Gastrocnemius medialis (tissue), 4 donors: ENCODE measurements at regions not wholly inside any gene's neighbourhood (a gene's known extent, or its start where the extent isn't known, plus 50 kb on each side); places are given as distances from the start of the nearest gene placed in this dataset.

Experiments
- ATAC-seq, 2 donors: fragments of 150-250 bp; one replicate each; pipeline ENCODE4 v1.9.1; 2016
- DNase-seq, 2 donors: peaks; one replicate each; pipeline ENCODE4 v3.0.0-alpha.2; 2019
- H3K27ac ChIP-seq, 4 donors: fragments of 200-600 bp; sonication (generic); 1 replicate in 1 of 4; 2 replicates in 3 of 4; pipeline ENCODE4 v1.5.1; 2016 to 2018; ENCODE audit warnings: mild to moderate bottlenecking in 2 of 4, moderate library complexity in 1 of 4
- H3K27me3 ChIP-seq, 3 donors: fragments of 200-600 bp; sonication (generic) in 2 of 3; 1 replicate in 1 of 3; 2 replicates in 2 of 3; pipeline versions ENCODE4 v1.5.1 to v1.6.0; 2016 to 2019; ENCODE audit warnings: mild to moderate bottlenecking in 1 of 3, moderate library complexity in 1 of 3
- H3K36me3 ChIP-seq, 2 donors: fragments of 200-600 bp; sonication (generic) in 1 of 2; one replicate each; pipeline ENCODE4 v1.5.1; 2017 to 2018
- H3K4me1 ChIP-seq, 2 donors: fragments of 200-600 bp; sonication (generic) in 1 of 2; one replicate each; pipeline ENCODE4 v1.5.1; 2016 to 2017; ENCODE audit warnings: mild to moderate bottlenecking in 2 of 2
- H3K4me3 ChIP-seq, 4 donors: fragments of 200-600 bp; sonication (generic) in 3 of 4; 1 replicate in 1 of 4; 2 replicates in 3 of 4; pipeline ENCODE4 v1.5.1; 2016 to 2019; ENCODE audit warnings: mild to moderate bottlenecking in 2 of 4
- H3K9me3 ChIP-seq, 3 donors: fragments of 200-600 bp; sonication (generic) in 2 of 3; 1 replicate in 1 of 3; 2 replicates in 2 of 3; pipeline ENCODE4 v1.5.1; 2016 to 2019
- POLR2A ChIP-seq, 2 donors: fragments of 450-650 bp; IDR thresholded peaks; one replicate each; pipeline ENCODE4 v1.6.1; 2017; ENCODE audit warnings: antibody characterized with exemption in 2 of 2, mild to moderate bottlenecking in 2 of 2, moderate library complexity in 2 of 2
- in situ Hi-C, 4 donors: fragments of 200-750 bp; cut with MboI; loops; one replicate each; pipeline versions ENCODE4 v1.15.0 to v1.8.0; 2017; ENCODE audit warnings: low sequenced_read_pairs in 4 of 4
- intact Hi-C: fragments of 100-400 bp; cut with DNase I; formaldehyde crosslinking; loops from one replicate; pipeline ENCODE4 v1.15.1; 2023; ENCODE audit warnings: low total_unique reads
- TF ChIP-seq, protein P1 (sequence below), 5 experiments: fragments of 450-650 bp in 3 of 5; fragments of 200-600 bp in 2 of 5; sonication (generic) in 2 of 5; IDR thresholded peaks in 4 of 5; conservative IDR thresholded peaks in 1 of 5; 1 replicate in 4 of 5; 2 replicates in 1 of 5; pipeline ENCODE4 v1.5.1; 2016 to 2019; ENCODE audit warnings: antibody characterized with exemption in 5 of 5, mild to moderate bottlenecking in 3 of 5, moderate library complexity in 3 of 5

DNA sequence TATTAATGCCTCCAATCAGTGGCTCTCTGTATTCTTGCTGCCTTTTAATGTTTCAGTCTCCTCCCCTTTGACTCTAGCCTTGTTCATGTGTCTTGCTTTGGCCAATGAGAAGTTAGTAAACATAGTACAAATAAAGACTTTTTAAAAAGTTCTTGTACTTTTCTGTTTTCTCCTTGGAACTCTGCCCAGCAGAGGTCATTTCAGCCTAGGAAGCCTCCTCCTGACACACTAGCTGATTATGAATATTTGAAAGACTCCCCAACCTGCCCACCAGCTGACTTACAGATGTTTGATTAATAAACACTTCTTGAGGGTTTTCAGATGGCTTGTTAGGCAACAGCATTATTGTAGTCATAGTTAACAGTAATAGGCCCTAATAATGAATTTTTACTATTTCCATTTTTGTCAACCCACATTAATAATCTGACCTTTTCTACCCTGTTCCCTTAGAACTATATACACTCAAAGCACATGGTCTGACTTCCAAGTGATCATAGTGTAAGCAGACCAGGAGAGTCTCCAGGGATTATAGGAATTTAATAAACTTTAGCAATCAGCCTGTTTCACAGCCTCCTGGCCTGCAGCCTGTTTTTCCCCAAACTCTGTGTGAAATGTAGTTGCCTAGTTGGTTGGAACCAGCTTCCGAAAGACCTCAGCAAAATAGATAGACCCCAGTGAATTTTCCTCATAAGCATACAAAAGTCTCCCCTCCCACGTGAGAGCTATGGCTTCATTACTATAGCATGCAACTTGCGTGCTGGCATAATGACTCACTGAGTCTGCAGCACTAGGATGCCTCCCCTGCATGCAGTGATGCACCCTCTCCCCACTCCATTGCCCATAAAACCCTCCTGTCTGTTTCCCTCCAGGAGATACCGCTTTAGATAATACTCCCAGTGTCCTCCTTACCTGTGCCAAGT, 670.7 kb upstream of the ZNF804A start:
- no peak overlapping the region for H3K4me3 ChIP-seq
- in situ Hi-C loops = no loop called here
- H3K27ac ChIP-seq = no peak overlapping the region
- H3K4me1 ChIP-seq = no peaks in the 10 kb centered on the region
- no peak for ATAC-seq
- intact Hi-C loops = no loop called here
- no peaks in the 10 kb centered on the region for H3K36me3 ChIP-seq
- no peak for DNase-seq
- no peaks in the 10 kb centered on the region for H3K9me3 ChIP-seq
- TF ChIP-seq POLR2A (IDR thresholded peaks at IDR 0.05) = no peak
- TF ChIP-seq, protein P1, sequence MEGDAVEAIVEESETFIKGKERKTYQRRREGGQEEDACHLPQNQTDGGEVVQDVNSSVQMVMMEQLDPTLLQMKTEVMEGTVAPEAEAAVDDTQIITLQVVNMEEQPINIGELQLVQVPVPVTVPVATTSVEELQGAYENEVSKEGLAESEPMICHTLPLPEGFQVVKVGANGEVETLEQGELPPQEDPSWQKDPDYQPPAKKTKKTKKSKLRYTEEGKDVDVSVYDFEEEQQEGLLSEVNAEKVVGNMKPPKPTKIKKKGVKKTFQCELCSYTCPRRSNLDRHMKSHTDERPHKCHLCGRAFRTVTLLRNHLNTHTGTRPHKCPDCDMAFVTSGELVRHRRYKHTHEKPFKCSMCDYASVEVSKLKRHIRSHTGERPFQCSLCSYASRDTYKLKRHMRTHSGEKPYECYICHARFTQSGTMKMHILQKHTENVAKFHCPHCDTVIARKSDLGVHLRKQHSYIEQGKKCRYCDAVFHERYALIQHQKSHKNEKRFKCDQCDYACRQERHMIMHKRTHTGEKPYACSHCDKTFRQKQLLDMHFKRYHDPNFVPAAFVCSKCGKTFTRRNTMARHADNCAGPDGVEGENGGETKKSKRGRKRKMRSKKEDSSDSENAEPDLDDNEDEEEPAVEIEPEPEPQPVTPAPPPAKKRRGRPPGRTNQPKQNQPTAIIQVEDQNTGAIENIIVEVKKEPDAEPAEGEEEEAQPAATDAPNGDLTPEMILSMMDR (IDR thresholded peaks at IDR 0.05 in 4 of 5, conservative IDR thresholded peaks at IDR 0.05 in 1 of 5) = no peak
- H3K27me3 ChIP-seq = no peaks in the 10 kb centered on the region

DNA sequence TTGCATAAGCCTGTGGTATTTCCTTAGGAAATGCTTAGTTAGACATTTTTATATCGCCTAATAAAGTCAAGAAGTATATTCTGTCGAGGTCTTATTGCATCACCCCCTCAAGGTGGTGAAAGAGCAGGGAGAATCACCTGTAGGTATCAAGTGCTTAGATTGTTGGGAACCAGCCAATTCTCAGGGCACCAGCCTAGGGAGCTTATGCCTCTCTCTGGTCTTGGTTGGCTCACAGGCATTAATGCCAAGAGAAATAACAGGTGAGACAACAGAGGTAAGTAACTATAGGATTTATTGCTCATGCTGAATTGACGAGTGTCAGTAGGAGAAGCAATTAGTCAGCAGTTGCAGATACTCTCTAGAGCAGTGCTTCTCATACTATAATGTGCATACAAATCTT, 663.3 kb upstream of the ZNF804A start:
- DNase-seq = no peak
- H3K4me1 ChIP-seq = no peaks in the 10 kb centered on the region
- no peaks in the 10 kb centered on the region for H3K9me3 ChIP-seq
- intact Hi-C loops (no loop called here), in situ Hi-C loops (no loop called here)
- no peaks in the 10 kb centered on the region for H3K27me3 ChIP-seq
- no peak for ATAC-seq
- no peaks in the 10 kb centered on the region for H3K36me3 ChIP-seq
- H3K4me3 ChIP-seq = no peak overlapping the region
- TF ChIP-seq, protein P1 (IDR thresholded peaks at IDR 0.05 in 4 of 5, conservative IDR thresholded peaks at IDR 0.05 in 1 of 5) = no peak
- no peak for TF ChIP-seq POLR2A (IDR thresholded peaks at IDR 0.05)
- H3K27ac ChIP-seq = no peak overlapping the region

GRCh38 chr2:183937220-183937619, 661.1 kb upstream of the ZNF804A start:
- H3K27me3 ChIP-seq = no peaks in the 10 kb centered on the region

DNA sequence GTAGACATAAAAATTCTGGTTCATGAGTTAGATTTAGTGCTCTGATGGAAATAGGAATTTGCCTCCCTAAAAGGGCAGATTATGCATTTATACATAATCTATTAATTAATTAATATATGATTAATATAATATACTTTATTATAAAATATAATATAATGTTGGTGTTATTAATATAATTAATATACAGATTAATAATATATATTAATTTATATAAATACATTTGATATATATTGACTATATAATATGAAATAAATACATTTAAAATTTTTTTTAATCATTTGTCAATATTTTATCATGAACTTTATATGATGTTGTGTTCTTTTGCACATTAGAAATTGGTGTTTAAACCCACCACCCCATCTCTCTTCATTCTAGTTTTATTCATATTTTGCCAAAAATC, 652.1 kb upstream of the ZNF804A start:
- intact Hi-C loops (no loop called here), in situ Hi-C loops (no loop called here)
- Histone ChIP-seq H3K27ac (no peak overlapping the region), H3K27me3 (no peaks in the 10 kb centered on the region), H3K9me3 (no peaks in the 10 kb centered on the region), H3K36me3 (no peaks in the 10 kb centered on the region), H3K4me3 (no peak overlapping the region), H3K4me1 (no peaks in the 10 kb centered on the region)
- ATAC-seq (no peak), DNase-seq (no peak)
- TF ChIP-seq, protein P1 (IDR thresholded peaks at IDR 0.05 in 4 of 5, conservative IDR thresholded peaks at IDR 0.05 in 1 of 5) = no peak
- no peak for TF ChIP-seq POLR2A (IDR thresholded peaks at IDR 0.05)

More at GRCh38 chr2:183937220-183937619, 661.1 kb upstream of the ZNF804A start:
- DNase-seq (no peak), ATAC-seq (no peak)
- in situ Hi-C loops (no loop called here), intact Hi-C loops (no loop called here)
- Histone ChIP-seq H3K4me1 (no peaks in the 10 kb centered on the region), H3K36me3 (no peaks in the 10 kb centered on the region), H3K27ac (no peak overlapping the region), H3K9me3 (no peaks in the 10 kb centered on the region), H3K4me3 (no peak overlapping the region)
- TF ChIP-seq, protein P1 (IDR thresholded peaks at IDR 0.05 in 4 of 5, conservative IDR thresholded peaks at IDR 0.05 in 1 of 5) = no peak
- no peak for TF ChIP-seq POLR2A (IDR thresholded peaks at IDR 0.05)
